Activated naive CD4-positive, alpha-beta T cell treated with anti-CD3 and anti-CD28 coated beads, Interleukin-2, amount 10 ng/mL, durations not matched to agents 7 days and 5 days (primary cell): ENCODE measurements at regions not wholly inside any gene's neighbourhood (a gene's known extent, or its start where the extent isn't known, plus 50 kb on each side); places are given as distances from the start of the nearest gene placed in this dataset.

ENCODE experiments used
- CTCF ChIA-PET: fragments of 350-600 bp; sonication (Branson Sonifier 250); formaldehyde crosslinking; loops from one replicate; lab custom pipeline; 2021; ENCODE audit warnings: antibody characterized with exemption; lab: Charles Lee
- DNase-seq: peaks from one replicate; pipeline ENCODE4 v3.0.0-alpha.2; 2020
- H3K27ac Mint-ChIP-seq: one replicate; pipeline ENCODE4 v1.8.0; 2021; ENCODE audit warnings: mild to moderate bottlenecking, moderate library complexity, mixed read lengths
- H3K27me3 Mint-ChIP-seq: one replicate; pipeline ENCODE4 v1.8.0; 2021; ENCODE audit warnings: mild to moderate bottlenecking, mixed read lengths
- H3K36me3 Mint-ChIP-seq: one replicate; pipeline ENCODE4 v1.8.0; 2021; ENCODE audit warnings: mixed read lengths
- H3K4me1 Mint-ChIP-seq: one replicate; pipeline ENCODE4 v1.8.0; 2021; ENCODE audit warnings: mixed read lengths
- H3K4me3 Mint-ChIP-seq: one replicate; pipeline ENCODE4 v1.8.0; 2021; ENCODE audit warnings: mild to moderate bottlenecking, moderate library complexity, mixed read lengths
- H3K9me3 Mint-ChIP-seq: one replicate; pipeline ENCODE4 v1.8.0; 2021; ENCODE audit warnings: mixed read lengths

GRCh38 chr7:90111-91063 is 102.0 kb upstream of the FAM20C start:
- Mint-ChIP-seq H3K9me3 (no peaks in the 10 kb centered on the region), H3K4me1 (peaks cover 10% of the 10 kb centered on the region), H3K36me3 (no peaks in the 10 kb centered on the region), H3K27ac (no peak overlapping the region), H3K27me3 (peaks cover 7% of the 10 kb centered on the region), H3K4me3 (no peak overlapping the region)
- no peak for DNase-seq
- CTCF ChIA-PET: no interaction called here

GRCh38 chr7:91396-92175 is 100.8 kb upstream of the FAM20C start:
- CTCF ChIA-PET: no interaction called here
- Mint-ChIP-seq H3K27ac (no peak overlapping the region), H3K9me3 (no peaks in the 10 kb centered on the region), H3K4me3 (no peak overlapping the region), H3K27me3 (peaks cover 3% of the 10 kb centered on the region), H3K36me3 (no peaks in the 10 kb centered on the region), H3K4me1 (peaks cover 10% of the 10 kb centered on the region)
- no peak for DNase-seq

- no peaks in the 10 kb centered on the region for H3K36me3 Mint-ChIP-seq
- CTCF ChIA-PET: no interaction called here
- peaks cover 10% of the 10 kb centered on the region for H3K4me1 Mint-ChIP-seq
- peaks cover 3% of the 10 kb centered on the region for H3K27me3 Mint-ChIP-seq
- no peak overlapping the region for H3K27ac Mint-ChIP-seq
- no peak overlapping the region for H3K4me3 Mint-ChIP-seq
- no peaks in the 10 kb centered on the region for H3K9me3 Mint-ChIP-seq
- DNase-seq: no peak
Measured at GRCh38 chr7:92231-92674, 100.1 kb upstream of the FAM20C start.

GRCh38 chr7:92888-93672 is 99.3 kb upstream of the FAM20C start:
- H3K27me3 Mint-ChIP-seq: peaks cover 3% of the 10 kb centered on the region
- H3K27ac Mint-ChIP-seq: no peak overlapping the region
- CTCF ChIA-PET: no interaction called here
- H3K9me3 Mint-ChIP-seq: no peaks in the 10 kb centered on the region
- H3K36me3 Mint-ChIP-seq: no peaks in the 10 kb centered on the region
- DNase-seq: no peak
- H3K4me3 Mint-ChIP-seq: no peak overlapping the region
- peaks cover 10% of the 10 kb centered on the region for H3K4me1 Mint-ChIP-seq

- CTCF ChIA-PET: no interaction called here
- Mint-ChIP-seq H3K36me3 (no peaks in the 10 kb centered on the region), H3K27ac (no peak overlapping the region), H3K27me3 (peaks cover 3% of the 10 kb centered on the region), H3K9me3 (no peaks in the 10 kb centered on the region), H3K4me3 (no peak overlapping the region), H3K4me1 (peaks cover 10% of the 10 kb centered on the region)
- no peak for DNase-seq
Measured at GRCh38 chr7:94251-94801, 98.0 kb upstream of the FAM20C start.

GRCh38 chr7:95180-95862 is 97.0 kb upstream of the FAM20C start:
- H3K9me3 Mint-ChIP-seq: no peaks in the 10 kb centered on the region
- no peak for DNase-seq
- H3K4me1 Mint-ChIP-seq: peaks cover 7% of the 10 kb centered on the region
- CTCF ChIA-PET: no interaction called here
- no peak overlapping the region for H3K4me3 Mint-ChIP-seq
- peaks cover 3% of the 10 kb centered on the region for H3K27me3 Mint-ChIP-seq
- H3K27ac Mint-ChIP-seq: no peak overlapping the region
- no peaks in the 10 kb centered on the region for H3K36me3 Mint-ChIP-seq

- Mint-ChIP-seq H3K27ac (no peak overlapping the region), H3K27me3 (peaks cover 4% of the 10 kb centered on the region), H3K9me3 (no peaks in the 10 kb centered on the region), H3K4me3 (no peak overlapping the region), H3K36me3 (no peaks in the 10 kb centered on the region), H3K4me1 (peaks cover 2% of the 10 kb centered on the region)
- no peak for DNase-seq
- CTCF ChIA-PET: no interaction called here
Measured at GRCh38 chr7:95863-96260, 96.5 kb upstream of the FAM20C start.

- H3K27me3 Mint-ChIP-seq: peaks cover 9% of the 10 kb centered on the region
- peaks cover under 1% of the 10 kb centered on the region for H3K9me3 Mint-ChIP-seq
- H3K36me3 Mint-ChIP-seq: no peaks in the 10 kb centered on the region
- DNase-seq: no peak
- no peak overlapping the region for H3K27ac Mint-ChIP-seq
- no peaks in the 10 kb centered on the region for H3K4me1 Mint-ChIP-seq
- CTCF ChIA-PET: no interaction called here
- H3K4me3 Mint-ChIP-seq: no peak overlapping the region
Measured at GRCh38 chr7:96861-97260, 95.5 kb upstream of the FAM20C start.

GRCh38 chr7:97310-97841 is 95.0 kb upstream of the FAM20C start:
- no peak for DNase-seq
- CTCF ChIA-PET: no interaction called here
- H3K36me3 Mint-ChIP-seq: no peaks in the 10 kb centered on the region
- no peak overlapping the region for H3K4me3 Mint-ChIP-seq
- peaks cover 5% of the 10 kb centered on the region for H3K9me3 Mint-ChIP-seq
- H3K4me1 Mint-ChIP-seq: peaks cover 1% of the 10 kb centered on the region
- H3K27ac Mint-ChIP-seq: no peak overlapping the region
- peaks cover 11% of the 10 kb centered on the region for H3K27me3 Mint-ChIP-seq

- Mint-ChIP-seq H3K27me3 (peaks cover 8% of the 10 kb centered on the region), H3K36me3 (no peaks in the 10 kb centered on the region), H3K4me3 (no peak overlapping the region), H3K4me1 (peaks cover 9% of the 10 kb centered on the region), H3K27ac (no peak overlapping the region), H3K9me3 (peaks cover 12% of the 10 kb centered on the region)
- CTCF ChIA-PET: no interaction called here
- DNase-seq: no peak
Measured at GRCh38 chr7:101146-102046, 91.0 kb upstream of the FAM20C start.

GRCh38 chr7:102047-102711 is 90.2 kb upstream of the FAM20C start:
- Mint-ChIP-seq H3K27ac (peak overlapping the region; percentile 58), H3K9me3 (peaks cover 12% of the 10 kb centered on the region), H3K36me3 (no peaks in the 10 kb centered on the region), H3K4me3 (no peak overlapping the region), H3K4me1 (peaks cover 9% of the 10 kb centered on the region), H3K27me3 (peaks cover 8% of the 10 kb centered on the region)
- DNase-seq: no peak
- CTCF ChIA-PET: no interaction called here

- Mint-ChIP-seq H3K27me3 (peaks cover 8% of the 10 kb centered on the region), H3K27ac (peak overlapping the region; percentile 58), H3K36me3 (no peaks in the 10 kb centered on the region), H3K9me3 (peaks cover 12% of the 10 kb centered on the region), H3K4me1 (peaks cover 9% of the 10 kb centered on the region), H3K4me3 (no peak overlapping the region)
- CTCF ChIA-PET: no interaction called here
- DNase-seq: no peak
Measured at GRCh38 chr7:102721-103120, 89.7 kb upstream of the FAM20C start.
